Gastrocnemius medialis (tissue), 4 donors: ENCODE measurements at regions not wholly inside any gene's neighbourhood (a gene's known extent, or its start where the extent isn't known, plus 50 kb on each side); places are given as distances from the start of the nearest gene placed in this dataset.

Experiments used
- ATAC-seq, 2 donors: fragments of 150-250 bp; one replicate each; pipeline ENCODE4 v1.9.1; 2016
- DNase-seq, 2 donors: peaks; one replicate each; pipeline ENCODE4 v3.0.0-alpha.2; 2019
- H3K27ac ChIP-seq, 4 donors: fragments of 200-600 bp; sonication (generic); 1 replicate in 1 of 4; 2 replicates in 3 of 4; pipeline ENCODE4 v1.5.1; 2016 to 2018; ENCODE audit warnings: mild to moderate bottlenecking in 2 of 4, moderate library complexity in 1 of 4
- H3K27me3 ChIP-seq, 3 donors: fragments of 200-600 bp; sonication (generic) in 2 of 3; 1 replicate in 1 of 3; 2 replicates in 2 of 3; pipeline versions ENCODE4 v1.5.1 to v1.6.0; 2016 to 2019; ENCODE audit warnings: mild to moderate bottlenecking in 1 of 3, moderate library complexity in 1 of 3
- H3K36me3 ChIP-seq, 2 donors: fragments of 200-600 bp; sonication (generic) in 1 of 2; one replicate each; pipeline ENCODE4 v1.5.1; 2017 to 2018
- H3K4me1 ChIP-seq, 2 donors: fragments of 200-600 bp; sonication (generic) in 1 of 2; one replicate each; pipeline ENCODE4 v1.5.1; 2016 to 2017; ENCODE audit warnings: mild to moderate bottlenecking in 2 of 2
- H3K4me3 ChIP-seq, 4 donors: fragments of 200-600 bp; sonication (generic) in 3 of 4; 1 replicate in 1 of 4; 2 replicates in 3 of 4; pipeline ENCODE4 v1.5.1; 2016 to 2019; ENCODE audit warnings: mild to moderate bottlenecking in 2 of 4
- H3K9me3 ChIP-seq, 3 donors: fragments of 200-600 bp; sonication (generic) in 2 of 3; 1 replicate in 1 of 3; 2 replicates in 2 of 3; pipeline ENCODE4 v1.5.1; 2016 to 2019
- POLR2A ChIP-seq, 2 donors: fragments of 450-650 bp; IDR thresholded peaks; one replicate each; pipeline ENCODE4 v1.6.1; 2017; ENCODE audit warnings: antibody characterized with exemption in 2 of 2, mild to moderate bottlenecking in 2 of 2, moderate library complexity in 2 of 2
- in situ Hi-C, 4 donors: fragments of 200-750 bp; cut with MboI; loops; one replicate each; pipeline versions ENCODE4 v1.15.0 to v1.8.0; 2017; ENCODE audit warnings: low sequenced_read_pairs in 4 of 4
- intact Hi-C: fragments of 100-400 bp; cut with DNase I; formaldehyde crosslinking; loops from one replicate; pipeline ENCODE4 v1.15.1; 2023; ENCODE audit warnings: low total_unique reads
- TF ChIP-seq, protein P1 (sequence below), 5 experiments: fragments of 450-650 bp in 3 of 5; fragments of 200-600 bp in 2 of 5; sonication (generic) in 2 of 5; IDR thresholded peaks in 4 of 5; conservative IDR thresholded peaks in 1 of 5; 1 replicate in 4 of 5; 2 replicates in 1 of 5; pipeline ENCODE4 v1.5.1; 2016 to 2019; ENCODE audit warnings: antibody characterized with exemption in 5 of 5, mild to moderate bottlenecking in 3 of 5, moderate library complexity in 3 of 5

- no peak overlapping the region for H3K27ac ChIP-seq
- TF ChIP-seq, protein P1, sequence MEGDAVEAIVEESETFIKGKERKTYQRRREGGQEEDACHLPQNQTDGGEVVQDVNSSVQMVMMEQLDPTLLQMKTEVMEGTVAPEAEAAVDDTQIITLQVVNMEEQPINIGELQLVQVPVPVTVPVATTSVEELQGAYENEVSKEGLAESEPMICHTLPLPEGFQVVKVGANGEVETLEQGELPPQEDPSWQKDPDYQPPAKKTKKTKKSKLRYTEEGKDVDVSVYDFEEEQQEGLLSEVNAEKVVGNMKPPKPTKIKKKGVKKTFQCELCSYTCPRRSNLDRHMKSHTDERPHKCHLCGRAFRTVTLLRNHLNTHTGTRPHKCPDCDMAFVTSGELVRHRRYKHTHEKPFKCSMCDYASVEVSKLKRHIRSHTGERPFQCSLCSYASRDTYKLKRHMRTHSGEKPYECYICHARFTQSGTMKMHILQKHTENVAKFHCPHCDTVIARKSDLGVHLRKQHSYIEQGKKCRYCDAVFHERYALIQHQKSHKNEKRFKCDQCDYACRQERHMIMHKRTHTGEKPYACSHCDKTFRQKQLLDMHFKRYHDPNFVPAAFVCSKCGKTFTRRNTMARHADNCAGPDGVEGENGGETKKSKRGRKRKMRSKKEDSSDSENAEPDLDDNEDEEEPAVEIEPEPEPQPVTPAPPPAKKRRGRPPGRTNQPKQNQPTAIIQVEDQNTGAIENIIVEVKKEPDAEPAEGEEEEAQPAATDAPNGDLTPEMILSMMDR (IDR thresholded peaks at IDR 0.05 in 4 of 5, conservative IDR thresholded peaks at IDR 0.05 in 1 of 5): no peak
- TF ChIP-seq POLR2A (IDR thresholded peaks at IDR 0.05): no peak
- no peaks in the 10 kb centered on the region for H3K36me3 ChIP-seq
- no peak overlapping the region for H3K4me3 ChIP-seq
- H3K9me3 ChIP-seq: no peaks in the 10 kb centered on the region
- no peak for ATAC-seq
- H3K4me1 ChIP-seq: peaks cover 0 to 3% of the 10 kb centered on the region in 2 donors
- no peak for DNase-seq
- intact Hi-C loops (no loop called here), in situ Hi-C loops (no loop called here)
- no peaks in the 10 kb centered on the region for H3K27me3 ChIP-seq
Observed at GRCh38 chr4:20333141-20333715, 81.5 kb downstream of the SLIT2 start.

DNA sequence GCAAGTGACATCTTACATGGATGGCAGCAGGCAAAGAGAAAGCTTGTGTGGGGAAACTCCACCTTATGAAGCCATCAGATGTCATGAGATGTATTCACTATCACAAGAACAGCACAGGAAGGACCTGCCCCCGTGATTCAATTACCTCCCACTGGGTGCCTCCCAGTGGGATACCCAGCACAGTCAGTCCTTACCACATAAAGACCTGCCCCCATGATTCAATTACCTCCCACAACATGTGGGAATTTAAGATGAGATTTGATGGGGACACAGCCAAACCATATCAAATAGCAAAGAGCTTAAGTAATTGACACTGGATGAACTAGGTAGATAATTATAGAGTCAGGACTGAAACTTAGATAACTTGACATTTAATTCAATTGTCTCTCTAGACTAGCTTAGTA, 85.6 kb downstream of the SLIT2 start:
- Histone ChIP-seq H3K9me3 (no peaks in the 10 kb centered on the region), H3K27ac (peak overlapping the region in 1 of 4 donors; percentile 1), H3K4me3 (no peak overlapping the region), H3K27me3 (no peaks in the 10 kb centered on the region), H3K36me3 (no peaks in the 10 kb centered on the region), H3K4me1 (peaks cover 0 to 3% of the 10 kb centered on the region in 2 donors)
- intact Hi-C loops (no loop called here), in situ Hi-C loops (no loop called here)
- ATAC-seq (no peak), DNase-seq (peak in 1 of 2 donors; percentile 3)
- TF ChIP-seq POLR2A (IDR thresholded peaks at IDR 0.05): no peak
- TF ChIP-seq, protein P1 (IDR thresholded peaks at IDR 0.05 in 4 of 5, conservative IDR thresholded peaks at IDR 0.05 in 1 of 5): no peak

DNA sequence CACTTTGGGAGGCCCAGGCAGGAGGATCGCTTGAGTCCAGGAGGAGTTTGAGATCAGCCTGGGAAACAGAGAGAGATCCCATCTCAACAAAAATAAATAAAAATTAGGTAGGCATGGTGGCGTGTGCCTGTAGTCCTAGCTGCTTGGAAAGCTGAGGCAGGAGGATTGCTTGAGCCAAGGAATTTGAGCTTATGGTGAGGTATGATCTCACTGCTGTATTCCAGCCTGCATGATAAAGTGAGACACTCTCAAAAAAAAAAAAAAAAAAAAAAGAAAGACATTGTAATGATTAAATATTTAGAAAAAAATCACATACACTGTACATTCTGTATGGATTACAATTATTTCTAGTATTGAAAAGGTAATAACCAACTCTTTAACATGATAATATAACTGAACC, 87.1 kb downstream of the SLIT2 start:
- H3K4me3 ChIP-seq: no peak overlapping the region
- H3K9me3 ChIP-seq: no peaks in the 10 kb centered on the region
- H3K36me3 ChIP-seq: no peaks in the 10 kb centered on the region
- H3K27ac ChIP-seq: no peak overlapping the region
- in situ Hi-C loops (no loop called here), intact Hi-C loops (no loop called here)
- TF ChIP-seq POLR2A (IDR thresholded peaks at IDR 0.05): no peak
- TF ChIP-seq, protein P1 (IDR thresholded peaks at IDR 0.05 in 4 of 5, conservative IDR thresholded peaks at IDR 0.05 in 1 of 5): no peak
- ATAC-seq (no peak), DNase-seq (no peak)
- H3K27me3 ChIP-seq: no peaks in the 10 kb centered on the region
- H3K4me1 ChIP-seq: peaks cover 0 to 3% of the 10 kb centered on the region in 2 donors

- TF ChIP-seq, protein P1 (IDR thresholded peaks at IDR 0.05 in 4 of 5, conservative IDR thresholded peaks at IDR 0.05 in 1 of 5): no peak
- no peak for TF ChIP-seq POLR2A (IDR thresholded peaks at IDR 0.05)
- Histone ChIP-seq H3K27me3 (no peaks in the 10 kb centered on the region), H3K36me3 (no peaks in the 10 kb centered on the region), H3K4me3 (no peak overlapping the region), H3K4me1 (peaks cover 0 to 3% of the 10 kb centered on the region in 2 donors), H3K9me3 (no peaks in the 10 kb centered on the region), H3K27ac (no peak overlapping the region)
- intact Hi-C loops: no loop called here
- ATAC-seq (no peak), DNase-seq (no peak)
- in situ Hi-C loops: no loop called here
Observed at GRCh38 chr4:20341134-20341738, 89.5 kb downstream of the SLIT2 start.
